PFSK-1 (cell line): ENCODE measurements at regions not wholly inside any gene's neighbourhood (a gene's known extent, or its start where the extent isn't known, plus 50 kb on each side); places are given as distances from the start of the nearest gene placed in this dataset.

Source experiments
- FOXP2 ChIP-seq: optimal IDR thresholded peaks from 2 replicates; pipeline ENCODE3; 2011; ENCODE audit warnings: borderline replicate concordance, control low read depth, inconsistent platforms; ENCODE audit not compliant: insufficient read depth; ENCODE audit errors: extremely low read length, extremely low read depth
- POLR2AphosphoS5 ChIP-seq: IDR thresholded peaks from 2 replicates; pipeline ENCODE4 v1.6.1; 2012; ENCODE audit warnings: low read depth, mild to moderate bottlenecking, control low read depth, low read length, moderate library complexity
- REST ChIP-seq, 2 experiments: IDR thresholded peaks; 2 replicates each; pipeline versions ENCODE4 v1.6.1 to v1.8.0; 2011 to 2012; ENCODE audit warnings: low read depth in 2 of 2, low read length in 2 of 2, control low read depth in 1 of 2, inconsistent platforms in 1 of 2, mild to moderate bottlenecking in 1 of 2, moderate library complexity in 1 of 2; ENCODE audit not compliant: insufficient read depth in 1 of 2
- SIN3A ChIP-seq: IDR thresholded peaks from 2 replicates; pipeline ENCODE4 v1.6.1; 2012; ENCODE audit warnings: mild to moderate bottlenecking, low read length, moderate library complexity, borderline replicate concordance; ENCODE audit not compliant: insufficient read depth
- TAF1 ChIP-seq: IDR thresholded peaks from 2 replicates; pipeline ENCODE4 v1.6.1; 2012; ENCODE audit warnings: low read length, control low read depth, borderline replicate concordance; ENCODE audit not compliant: insufficient read depth

GRCh38 chr10:8288600-8288999, 234.1 kb downstream of the GATA3 start:
- TF ChIP-seq TAF1 (no peak), FOXP2 (no peak), SIN3A (no peak), REST (IDR thresholded peaks at IDR 0.05; ENCODE audit: insufficient read depth in 1 of 2, low read depth in 2 of 2, low read length in 2 of 2) (no peak), POLR2AphosphoS5 (no peak)

- TF ChIP-seq POLR2AphosphoS5 (no peak), REST (IDR thresholded peaks at IDR 0.05; ENCODE audit: insufficient read depth in 1 of 2, low read depth in 2 of 2, low read length in 2 of 2) (no peak), TAF1 (no peak), SIN3A (no peak), FOXP2 (no peak)
Measured at GRCh38 chr10:8289186-8289924, 234.9 kb downstream of the GATA3 start.

GRCh38 chr10:8294779-8295178, 240.3 kb downstream of the GATA3 start:
- TF ChIP-seq SIN3A (no peak), POLR2AphosphoS5 (no peak), TAF1 (no peak), FOXP2 (no peak)

GRCh38 chr10:8295311-8295710, 240.8 kb downstream of the GATA3 start:
- TF ChIP-seq POLR2AphosphoS5, result no peak
- no peak for TF ChIP-seq SIN3A
- no peak for TF ChIP-seq FOXP2
- TF ChIP-seq REST (IDR thresholded peaks at IDR 0.05; ENCODE audit: insufficient read depth in 1 of 2, low read depth in 2 of 2, low read length in 2 of 2), result no peak
- TF ChIP-seq TAF1, result no peak

- TF ChIP-seq SIN3A (no peak), REST (IDR thresholded peaks at IDR 0.05; ENCODE audit: insufficient read depth in 1 of 2, low read depth in 2 of 2, low read length in 2 of 2) (no peak)
Measured at GRCh38 chr10:8296090-8296733, 241.7 kb downstream of the GATA3 start.
